ENCODE measurements at regions not wholly inside any gene's neighbourhood (a gene's known extent, or its start where the extent isn't known, plus 50 kb on each side); places are given as distances from the start of the nearest gene placed in this dataset.

DNA sequence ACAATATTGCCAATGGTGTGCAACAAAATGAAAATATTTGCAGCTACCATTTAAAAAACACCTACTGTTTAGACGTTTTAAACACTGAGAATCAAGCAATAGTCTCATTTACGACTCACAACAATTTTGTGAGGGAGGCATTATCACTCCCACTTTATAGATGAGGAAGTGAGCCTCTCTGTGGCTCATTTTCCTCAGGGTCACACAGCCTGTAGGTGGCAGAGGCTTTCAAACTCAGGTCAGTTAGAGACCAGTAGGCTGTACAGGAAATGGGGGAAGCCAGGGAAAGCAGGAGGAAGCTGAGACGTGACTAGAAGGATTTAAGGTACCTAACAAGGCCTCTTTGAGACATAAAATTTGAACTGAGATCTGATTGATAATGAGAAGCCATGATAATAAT is 95.0 kb upstream of the ZNF521 start:
- DNase-seq (ENCODE audit: low read depth in 3 of 3): no peak

DNA sequence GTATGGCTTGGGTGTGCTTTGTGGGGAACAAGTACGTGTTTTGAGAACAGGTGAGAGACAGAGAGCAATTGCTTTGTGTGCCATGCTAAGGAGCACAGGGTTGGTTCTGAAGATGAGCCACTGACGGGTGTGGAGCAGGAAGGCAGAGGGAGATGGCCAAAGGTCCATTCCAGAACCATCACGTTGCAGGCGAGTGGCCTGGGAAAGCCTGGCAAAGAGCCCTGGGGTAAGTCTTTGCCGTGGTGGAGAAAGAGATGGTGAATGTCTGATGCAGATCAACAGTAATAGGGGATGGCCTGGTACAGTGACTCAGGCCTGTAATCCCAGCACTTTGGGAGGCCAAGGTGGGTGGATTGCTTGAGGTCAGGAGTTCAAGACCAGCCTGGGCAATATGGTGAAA is 93.5 kb upstream of the ZNF521 start:
- DNase-seq (ENCODE audit: low read depth in 3 of 3): no peak

DNA sequence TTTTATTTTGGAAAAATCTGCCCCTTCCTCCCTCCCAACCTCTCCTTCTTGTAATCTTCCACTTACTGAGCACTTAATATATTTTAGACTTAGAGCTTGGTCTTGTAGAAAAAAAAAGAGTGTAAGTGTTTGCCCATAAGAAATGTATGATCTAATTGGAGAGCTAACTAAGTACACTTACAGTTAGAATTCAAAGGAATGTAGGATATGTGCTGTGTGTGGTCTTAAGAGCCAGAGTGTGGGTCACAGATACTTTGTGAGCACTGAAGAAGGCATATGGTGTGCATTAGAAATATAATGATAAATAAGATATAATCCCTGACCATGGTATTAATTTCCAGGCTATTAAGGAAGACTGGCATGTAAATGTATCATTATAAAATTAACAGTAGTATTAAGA is 91.8 kb upstream of the ZNF521 start:
- no peak for DNase-seq (ENCODE audit: low read depth in 3 of 3)

DNA sequence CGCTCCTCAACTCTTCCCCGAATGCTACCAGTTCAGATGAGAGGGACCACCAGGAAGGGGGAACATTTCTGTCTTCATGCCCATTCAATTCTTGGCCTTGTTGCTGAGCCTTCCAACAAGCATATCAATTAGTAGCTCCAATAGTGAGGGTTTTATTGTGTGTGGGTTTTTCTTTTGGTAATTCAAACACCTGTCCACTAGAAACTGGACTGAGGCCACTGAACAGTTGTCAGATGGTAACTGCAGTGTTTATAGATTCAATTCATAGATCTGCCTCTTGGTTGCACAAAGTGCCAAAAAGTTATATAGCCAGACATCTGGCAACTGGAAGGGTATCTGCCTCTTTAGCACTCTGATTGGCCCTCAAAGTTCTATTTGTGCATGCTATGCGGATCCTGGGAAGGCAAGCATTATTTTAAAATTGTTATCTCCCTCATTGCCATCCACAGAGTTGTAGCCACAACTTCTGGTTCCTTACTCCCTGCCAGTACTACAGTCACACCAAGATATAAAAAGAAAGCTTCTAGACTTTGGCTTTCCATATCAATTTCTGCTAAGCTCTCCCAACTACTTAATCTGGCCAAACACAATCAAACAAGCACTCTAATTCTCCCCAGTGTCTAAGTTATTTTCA is 83.3 kb upstream of the ZNF521 start:
- no peak for DNase-seq (ENCODE audit: low read depth in 3 of 3)

DNA sequence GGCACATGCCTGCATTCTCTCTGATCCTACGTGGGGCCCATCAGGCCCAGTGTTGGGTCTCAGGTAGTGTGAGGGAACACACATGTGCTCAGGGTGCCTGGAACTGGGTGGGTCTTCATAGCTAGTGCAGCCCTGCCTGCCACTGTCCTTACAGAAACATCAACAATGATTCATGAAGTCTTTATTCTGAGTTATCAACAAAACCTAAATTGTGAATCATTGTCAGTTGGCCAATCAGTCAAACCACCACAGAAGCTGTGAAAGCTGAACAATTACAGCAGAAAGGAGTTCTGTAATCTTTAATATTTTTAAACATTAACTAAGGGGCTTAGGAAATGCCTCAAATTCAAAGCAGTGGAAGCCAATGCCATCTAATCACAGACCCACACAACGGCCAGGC is 82.8 kb upstream of the ZNF521 start:
- DNase-seq (ENCODE audit: low read depth in 3 of 3): no peak

DNA sequence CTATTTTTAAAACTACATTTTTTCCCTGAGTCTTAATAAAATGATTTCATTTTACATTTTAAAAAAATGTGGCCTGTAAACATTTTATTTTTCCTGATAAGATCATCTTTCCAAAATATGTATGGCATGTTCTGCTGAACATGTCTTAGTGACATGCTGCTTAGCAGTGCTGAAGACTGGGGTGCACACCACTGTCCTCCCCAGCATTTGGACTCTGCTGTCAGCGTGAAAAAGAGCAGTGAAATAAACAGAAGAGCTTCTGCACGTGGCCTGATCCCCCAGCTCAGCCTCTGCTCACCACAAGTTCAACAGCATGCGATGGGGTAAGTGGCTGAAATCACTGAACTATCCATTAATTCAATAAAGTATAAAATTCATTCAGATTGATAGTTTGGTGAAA is 81.6 kb upstream of the ZNF521 start:
- DNase-seq (ENCODE audit: low read depth in 3 of 3): no peak

DNA sequence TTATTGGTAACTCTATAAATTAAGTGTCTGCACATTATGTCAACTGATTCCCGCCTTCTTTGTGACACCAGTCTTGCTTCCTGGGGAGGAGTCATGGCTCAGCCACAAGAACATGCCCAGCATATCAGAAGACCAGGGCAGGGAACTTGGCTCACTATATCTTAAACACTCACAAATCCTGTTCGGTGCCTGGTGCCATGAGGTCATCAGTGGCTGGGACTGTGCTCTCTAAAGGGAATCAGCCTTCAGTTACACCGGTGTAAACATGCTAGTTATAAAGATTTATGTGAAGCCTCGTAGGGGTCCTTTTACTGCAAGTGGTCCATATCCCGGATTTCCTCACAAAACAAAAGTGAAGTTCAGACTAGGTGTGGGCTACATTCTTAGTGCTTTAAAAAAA is 73.1 kb upstream of the ZNF521 start:
- no peak for DNase-seq (ENCODE audit: low read depth in 3 of 3)

DNA sequence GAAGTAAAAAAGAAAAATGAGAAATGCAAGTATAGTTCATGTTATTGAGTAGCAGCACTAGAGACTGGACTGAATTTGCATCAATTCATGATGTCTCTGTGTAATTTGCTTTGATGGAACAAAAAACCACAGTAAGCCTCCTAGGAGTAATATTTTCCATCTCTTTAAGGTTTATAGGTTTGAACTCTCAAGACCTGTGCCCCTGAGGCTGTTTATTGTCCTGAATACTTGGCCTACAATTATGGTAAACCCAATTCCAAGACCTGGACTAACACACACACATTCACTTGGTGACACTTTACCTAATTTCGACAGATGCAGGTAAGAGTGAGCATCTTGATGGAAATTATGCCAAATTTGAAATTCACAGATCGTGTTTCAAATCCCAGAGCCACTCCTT is 71.8 kb upstream of the ZNF521 start:
- DNase-seq (ENCODE audit: low read depth in 3 of 3): no peak

DNA sequence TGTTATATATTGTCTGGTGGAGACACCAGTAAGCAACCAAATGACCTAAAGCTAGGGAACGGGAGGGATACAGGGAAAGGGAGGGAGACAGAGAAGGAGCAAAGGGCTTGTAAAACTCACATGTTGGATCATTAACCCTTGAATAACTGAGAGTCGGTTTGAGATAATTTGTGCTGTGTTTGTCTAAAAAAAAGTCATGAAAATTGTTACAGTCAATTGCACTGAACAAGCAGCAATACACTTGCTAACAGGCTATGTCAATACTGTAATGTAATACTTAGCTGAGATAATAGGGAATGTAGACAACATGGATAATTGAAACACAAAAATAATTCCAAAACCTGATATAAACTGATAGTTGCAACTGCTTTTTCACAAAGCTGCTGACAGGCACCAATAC is 71.3 kb upstream of the ZNF521 start:
- DNase-seq (ENCODE audit: low read depth in 3 of 3): no peak

DNA sequence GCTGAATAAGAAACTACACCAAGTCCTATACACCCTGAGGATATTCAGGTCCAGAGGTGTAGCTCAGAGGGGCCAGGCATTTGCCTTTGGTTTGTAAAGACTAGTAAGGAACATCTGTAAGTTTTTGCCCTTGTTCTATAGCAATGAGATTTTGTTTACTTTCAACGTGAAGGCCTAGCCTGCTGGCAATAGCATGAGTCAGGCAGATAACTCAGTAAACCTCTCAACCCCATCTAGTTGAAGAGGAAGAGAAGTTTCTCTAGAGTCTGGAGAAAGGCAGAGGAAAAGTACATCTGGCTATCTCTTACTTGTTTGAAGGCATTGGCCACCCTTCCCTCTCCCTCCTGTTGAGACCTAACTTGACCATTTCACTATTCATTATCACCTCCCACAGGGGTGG is 70.3 kb upstream of the ZNF521 start:
- DNase-seq (ENCODE audit: low read depth in 3 of 3): no peak

DNA sequence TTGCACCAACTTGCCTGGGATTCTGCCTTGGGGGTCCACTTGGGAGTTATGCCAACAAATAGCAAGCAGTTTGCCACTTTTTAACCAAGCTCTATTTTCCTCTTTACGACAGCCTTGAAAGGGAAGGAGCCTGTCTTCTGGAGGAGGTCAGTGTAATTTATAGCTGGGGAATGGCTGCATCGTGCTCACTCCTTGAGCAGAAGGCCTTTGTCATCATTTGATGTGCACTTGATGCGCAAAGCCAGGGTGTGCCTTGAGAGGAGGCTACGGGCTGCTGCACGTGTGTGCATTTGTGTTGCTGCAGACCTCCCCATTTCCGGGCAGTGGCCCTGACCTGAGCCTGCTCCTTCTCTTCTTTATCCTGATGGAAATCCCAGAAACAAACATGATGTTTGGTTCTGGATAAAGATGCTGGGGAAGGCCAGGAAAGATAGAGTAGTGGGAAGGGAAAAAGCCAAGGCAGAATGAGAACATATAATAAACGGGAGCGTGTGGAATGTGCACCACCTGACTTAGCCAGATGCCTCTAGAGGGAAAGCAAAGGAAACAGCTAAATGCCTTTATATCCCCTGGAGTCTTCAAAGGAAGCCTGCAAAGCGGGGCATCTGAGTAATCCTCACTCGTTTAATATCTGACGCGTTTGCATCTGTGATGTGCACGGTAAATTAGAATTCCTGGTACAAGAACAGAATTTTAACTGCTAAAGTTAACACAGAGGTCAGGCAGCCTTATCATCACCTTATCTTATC is 68.3 kb upstream of the ZNF521 start:
- no peak for DNase-seq (ENCODE audit: low read depth in 3 of 3)

DNA sequence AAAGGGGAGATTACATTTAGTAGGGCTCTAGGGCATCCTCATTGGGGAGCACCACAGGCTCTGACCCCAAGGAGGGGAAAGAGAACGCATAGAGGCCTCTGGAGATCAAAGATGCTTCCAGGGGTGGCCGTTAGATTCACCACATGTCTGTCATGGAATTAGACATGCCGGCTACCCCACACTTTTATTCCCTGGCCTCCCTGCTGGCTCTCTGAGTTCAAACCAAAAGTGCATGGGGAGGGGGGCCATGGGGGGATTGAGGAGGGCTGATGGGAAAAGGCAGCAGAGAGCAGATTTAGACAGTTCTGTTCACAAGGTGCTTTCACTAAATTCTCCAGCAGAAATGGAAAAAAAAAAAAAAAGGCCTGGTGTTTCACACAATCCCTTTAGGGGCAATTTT is 64.4 kb upstream of the ZNF521 start:
- no peak for DNase-seq (ENCODE audit: low read depth in 3 of 3)

DNA sequence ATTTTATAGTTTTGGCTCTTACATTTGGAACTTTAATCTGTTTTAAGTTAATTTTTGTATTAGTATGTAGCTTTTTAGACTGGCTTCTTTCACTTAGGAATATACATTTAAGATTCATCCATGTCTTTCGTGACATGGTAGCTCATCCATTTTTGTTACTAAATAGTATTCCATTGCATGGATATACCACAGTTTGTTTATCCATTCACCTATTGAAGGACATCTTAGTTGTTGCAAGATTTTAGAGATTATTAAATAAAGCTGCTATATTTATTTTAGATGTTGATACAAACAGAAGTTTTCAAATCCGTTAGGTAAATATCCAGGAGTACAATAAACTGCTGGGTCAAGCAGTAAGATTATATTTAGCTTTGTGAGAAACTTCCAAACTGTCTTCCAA is 58.0 kb upstream of the ZNF521 start:
- DNase-seq (ENCODE audit: low read depth in 3 of 3): no peak

DNA sequence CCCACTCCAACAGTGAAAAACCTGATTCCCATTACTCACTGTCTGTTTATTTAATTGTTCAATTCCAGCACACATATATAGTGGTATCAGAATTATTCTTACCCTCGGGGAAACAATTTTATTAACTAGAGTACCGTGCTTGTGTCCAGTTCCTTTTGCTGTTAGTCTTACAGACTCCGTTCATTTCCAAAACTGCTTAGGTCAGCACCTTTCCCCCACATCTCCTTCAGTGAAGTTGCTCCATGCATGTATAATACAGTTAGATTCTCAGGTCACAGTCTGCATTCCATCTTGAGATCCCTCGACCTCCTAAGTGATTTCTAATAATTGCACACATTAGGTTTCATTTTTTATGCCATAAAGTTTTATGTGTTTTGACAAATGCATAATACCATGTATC is 56.3 kb upstream of the ZNF521 start:
- DNase-seq (ENCODE audit: low read depth in 3 of 3): no peak
